ENCODE measurements at regions not wholly inside any gene's neighbourhood (a gene's known extent, or its start where the extent isn't known, plus 50 kb on each side); places are given as distances from the start of the nearest gene placed in this dataset.

DNA sequence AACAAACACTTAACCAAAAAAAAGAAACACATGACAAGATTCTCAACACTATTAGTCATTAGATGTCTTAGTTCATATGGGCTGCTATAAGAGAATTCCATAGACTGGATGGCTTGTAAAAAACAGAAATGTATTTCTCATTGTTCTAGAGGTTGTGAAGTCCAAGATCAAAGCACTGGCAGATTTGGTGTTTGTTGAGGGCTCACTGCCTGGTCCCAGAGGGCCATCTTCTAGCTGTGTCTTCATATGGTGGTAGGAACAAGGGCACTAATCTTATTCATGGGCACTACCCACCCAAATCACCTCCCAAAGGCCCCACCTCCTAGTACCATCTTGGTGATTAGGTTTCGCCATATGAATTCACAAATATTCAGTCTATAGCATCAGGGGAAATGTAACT lies 162.5 kb upstream of the SDK2 start:
- no peak overlapping the region for H3K27ac ChIP-seq
- peaks cover 0 to 16% (median 0%) of the 10 kb centered on the region in 4 donors for H3K9me3 ChIP-seq
- H3K36me3 ChIP-seq: no peaks in the 10 kb centered on the region
- WGBS, 2 donors: 91 to 100% methylated on average over 1 of the region's 1 CpG
- peaks cover 0 to 9% of the 10 kb centered on the region in 2 donors for H3K27me3 ChIP-seq
- no peak for DNase-seq (ENCODE audit: low spot score in 2 of 2)
- TF ChIP-seq EP300 (IDR thresholded peaks at IDR 0.05) (no peak), POLR2A (IDR thresholded peaks at IDR 0.05) (no peak)
- TF ChIP-seq, protein P1, sequence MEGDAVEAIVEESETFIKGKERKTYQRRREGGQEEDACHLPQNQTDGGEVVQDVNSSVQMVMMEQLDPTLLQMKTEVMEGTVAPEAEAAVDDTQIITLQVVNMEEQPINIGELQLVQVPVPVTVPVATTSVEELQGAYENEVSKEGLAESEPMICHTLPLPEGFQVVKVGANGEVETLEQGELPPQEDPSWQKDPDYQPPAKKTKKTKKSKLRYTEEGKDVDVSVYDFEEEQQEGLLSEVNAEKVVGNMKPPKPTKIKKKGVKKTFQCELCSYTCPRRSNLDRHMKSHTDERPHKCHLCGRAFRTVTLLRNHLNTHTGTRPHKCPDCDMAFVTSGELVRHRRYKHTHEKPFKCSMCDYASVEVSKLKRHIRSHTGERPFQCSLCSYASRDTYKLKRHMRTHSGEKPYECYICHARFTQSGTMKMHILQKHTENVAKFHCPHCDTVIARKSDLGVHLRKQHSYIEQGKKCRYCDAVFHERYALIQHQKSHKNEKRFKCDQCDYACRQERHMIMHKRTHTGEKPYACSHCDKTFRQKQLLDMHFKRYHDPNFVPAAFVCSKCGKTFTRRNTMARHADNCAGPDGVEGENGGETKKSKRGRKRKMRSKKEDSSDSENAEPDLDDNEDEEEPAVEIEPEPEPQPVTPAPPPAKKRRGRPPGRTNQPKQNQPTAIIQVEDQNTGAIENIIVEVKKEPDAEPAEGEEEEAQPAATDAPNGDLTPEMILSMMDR (IDR thresholded peaks at IDR 0.05): no peak
- H3K4me1 ChIP-seq: no peaks in the 10 kb centered on the region
- H3K4me3 ChIP-seq: no peak overlapping the region

- WGBS, 2 donors: 74 to 80% methylated on average over 5 of the region's 5 CpGs
- H3K27me3 ChIP-seq: no peaks in the 10 kb centered on the region
- H3K4me3 ChIP-seq: no peak overlapping the region
- no peak for DNase-seq (ENCODE audit: low spot score in 2 of 2)
- no peaks in the 10 kb centered on the region for H3K9me3 ChIP-seq
- no peaks in the 10 kb centered on the region for H3K4me1 ChIP-seq
- H3K36me3 ChIP-seq: no peaks in the 10 kb centered on the region
- TF ChIP-seq POLR2A (IDR thresholded peaks at IDR 0.05): no peak
- TF ChIP-seq, protein P1 (IDR thresholded peaks at IDR 0.05): no peak
- TF ChIP-seq EP300 (IDR thresholded peaks at IDR 0.05): no peak
- H3K27ac ChIP-seq: no peak overlapping the region
Observed at GRCh38 chr17:73813201-73813600, 169.0 kb upstream of the SDK2 start.

DNA sequence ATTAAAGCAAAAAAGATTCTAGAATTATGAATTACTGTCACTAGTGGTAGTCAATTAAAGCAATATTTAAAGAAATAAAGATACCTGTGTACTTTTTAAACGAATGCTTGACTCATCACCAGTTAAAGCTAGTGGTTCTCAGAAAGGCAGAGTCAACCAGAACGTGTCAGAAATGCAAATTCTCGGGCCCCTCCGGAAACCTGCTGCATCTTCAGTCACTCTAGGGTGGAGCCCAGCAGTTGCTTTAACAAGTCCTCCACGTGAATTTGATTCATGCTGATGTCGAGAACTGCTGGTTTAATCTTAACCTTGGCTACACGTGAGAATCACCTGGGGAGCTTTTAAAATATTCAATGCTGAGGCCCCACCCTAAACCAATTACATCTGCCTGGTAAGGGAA lies 169.8 kb upstream of the SDK2 start:
- H3K4me1 ChIP-seq: no peaks in the 10 kb centered on the region
- no peaks in the 10 kb centered on the region for H3K9me3 ChIP-seq
- DNase-seq (ENCODE audit: low spot score in 2 of 2): no peak
- WGBS, 2 donors: 39 to 41% methylated on average over 7 of the region's 7 CpGs
- no peaks in the 10 kb centered on the region for H3K36me3 ChIP-seq
- no peak for TF ChIP-seq EP300 (IDR thresholded peaks at IDR 0.05)
- TF ChIP-seq, protein P1 (IDR thresholded peaks at IDR 0.05): no peak
- TF ChIP-seq POLR2A (IDR thresholded peaks at IDR 0.05): no peak
- H3K27ac ChIP-seq: no peak overlapping the region
- no peak overlapping the region for H3K4me3 ChIP-seq
- no peaks in the 10 kb centered on the region for H3K27me3 ChIP-seq

- no peak for DNase-seq (ENCODE audit: low spot score in 2 of 2)
- Histone ChIP-seq H3K36me3 (no peaks in the 10 kb centered on the region), H3K9me3 (no peaks in the 10 kb centered on the region), H3K4me3 (no peak overlapping the region), H3K27ac (no peak overlapping the region), H3K4me1 (no peaks in the 10 kb centered on the region), H3K27me3 (no peaks in the 10 kb centered on the region)
- TF ChIP-seq, protein P1 (IDR thresholded peaks at IDR 0.05): no peak
- TF ChIP-seq POLR2A (IDR thresholded peaks at IDR 0.05) (no peak), EP300 (IDR thresholded peaks at IDR 0.05) (no peak)
- WGBS, 2 donors: 68 to 72% methylated on average over 5 of the region's 5 CpGs
Observed at GRCh38 chr17:73815474-73815873, 171.2 kb upstream of the SDK2 start.

- no peak for DNase-seq (ENCODE audit: low spot score in 2 of 2)
- H3K27ac ChIP-seq: no peak overlapping the region
- no peaks in the 10 kb centered on the region for H3K9me3 ChIP-seq
- H3K4me3 ChIP-seq: no peak overlapping the region
- TF ChIP-seq, protein P1 (IDR thresholded peaks at IDR 0.05): no peak
- TF ChIP-seq EP300 (IDR thresholded peaks at IDR 0.05) (no peak), POLR2A (IDR thresholded peaks at IDR 0.05) (no peak)
- 88 to 94% methylated on average over 3 to 16 of the region's 19 CpGs for WGBS, 2 donors
- peaks cover 0 to 4% of the 10 kb centered on the region in 2 donors for H3K27me3 ChIP-seq
- no peaks in the 10 kb centered on the region for H3K4me1 ChIP-seq
- no peaks in the 10 kb centered on the region for H3K36me3 ChIP-seq
Observed at GRCh38 chr17:73819440-73820395, 175.5 kb upstream of the SDK2 start.

Measured in tibial nerve (tissue), 4 donors.